ENCODE measurements at regions not wholly inside any gene's neighbourhood (a gene's known extent, or its start where the extent isn't known, plus 50 kb on each side); places are given as distances from the start of the nearest gene placed in this dataset.
A peak's percentile ranks its signal among the peaks of the same experiment; 100 is the strongest.

DNA sequence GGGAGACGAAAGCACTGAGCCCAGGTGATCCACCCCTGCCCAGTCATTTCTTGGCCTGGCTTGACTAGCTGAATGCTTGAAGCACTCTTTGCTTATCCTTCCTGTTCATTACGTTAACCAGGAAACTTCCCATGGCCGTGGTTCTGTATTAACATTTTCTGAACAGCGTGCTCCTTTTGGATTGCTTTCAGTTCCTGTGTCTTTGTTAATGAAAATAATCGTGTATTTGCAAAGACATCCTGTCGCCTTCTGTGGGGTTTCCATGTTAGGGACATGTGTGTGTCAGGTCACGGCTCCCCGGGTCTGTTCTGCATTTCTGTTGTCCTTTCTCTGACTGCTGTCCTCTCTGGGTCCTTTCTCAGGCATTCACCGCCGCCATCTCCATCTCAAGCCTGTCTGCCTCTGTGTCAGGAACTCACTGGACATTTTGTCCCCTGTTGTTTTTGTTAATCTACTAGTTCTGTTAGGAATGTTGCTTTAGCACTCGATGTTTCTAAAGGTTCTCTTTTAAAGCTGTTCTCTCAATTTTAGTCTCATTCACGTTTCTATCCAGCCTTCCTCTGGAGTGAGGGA lies 434.1 kb upstream of the HS6ST1 start:
- no peak for DNase-seq (ENCODE audit: low read depth)

GRCh38 chr2:128753321-128753720 lies 434.7 kb upstream of the HS6ST1 start:
- no peak for DNase-seq (ENCODE audit: low read depth)

DNA sequence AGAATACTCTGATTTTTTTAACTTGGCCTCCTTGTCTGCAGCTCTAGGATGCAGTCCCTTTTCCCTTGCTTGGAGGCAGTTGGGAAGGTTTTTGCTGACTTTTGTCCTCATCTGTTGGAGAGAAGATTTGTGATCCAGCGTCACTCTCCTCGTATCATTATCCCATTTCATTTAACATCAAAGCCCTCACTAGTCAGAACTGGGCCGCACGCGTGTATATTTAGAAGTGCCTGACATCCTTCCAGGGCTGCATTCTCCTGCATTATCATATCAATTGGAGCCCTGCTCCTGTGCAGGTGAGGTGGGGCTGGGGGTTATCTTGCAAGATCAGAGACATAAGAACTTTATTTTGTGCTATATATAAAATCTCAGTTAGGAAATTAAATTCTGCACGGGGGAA lies 435.1 kb upstream of the HS6ST1 start:
- no peak for DNase-seq (ENCODE audit: low read depth)

DNA sequence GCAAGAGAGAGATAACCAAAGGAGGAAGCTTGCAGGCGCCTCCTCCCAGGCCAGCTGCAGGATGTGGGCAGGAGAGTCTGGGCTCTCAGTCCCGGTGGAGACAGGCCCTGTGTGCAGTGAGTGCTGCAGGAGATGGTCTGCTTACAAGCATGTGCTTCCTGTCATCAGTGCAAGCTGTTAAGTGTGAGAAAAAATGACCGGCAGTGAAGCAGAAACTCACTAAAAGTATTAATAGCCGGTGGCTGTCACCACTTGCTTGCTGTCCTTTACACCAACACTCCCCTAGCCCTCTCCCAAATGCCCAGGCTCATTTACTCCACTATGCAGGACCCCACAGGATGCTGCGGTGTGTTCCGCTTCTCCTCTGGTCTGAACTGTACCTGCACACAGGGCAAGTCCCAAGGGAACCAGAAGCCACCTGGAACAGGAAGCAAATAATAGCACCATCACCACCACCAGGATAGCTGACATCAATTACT lies 435.6 kb upstream of the HS6ST1 start:
- peak; percentile 11 for DNase-seq (ENCODE audit: low read depth)

GRCh38 chr2:128755695-128756364 lies 437.2 kb upstream of the HS6ST1 start:
- DNase-seq (ENCODE audit: low read depth), result no peak

- DNase-seq (ENCODE audit: low read depth), result no peak
Observed at GRCh38 chr2:128756365-128756717, 437.7 kb upstream of the HS6ST1 start.

DNA sequence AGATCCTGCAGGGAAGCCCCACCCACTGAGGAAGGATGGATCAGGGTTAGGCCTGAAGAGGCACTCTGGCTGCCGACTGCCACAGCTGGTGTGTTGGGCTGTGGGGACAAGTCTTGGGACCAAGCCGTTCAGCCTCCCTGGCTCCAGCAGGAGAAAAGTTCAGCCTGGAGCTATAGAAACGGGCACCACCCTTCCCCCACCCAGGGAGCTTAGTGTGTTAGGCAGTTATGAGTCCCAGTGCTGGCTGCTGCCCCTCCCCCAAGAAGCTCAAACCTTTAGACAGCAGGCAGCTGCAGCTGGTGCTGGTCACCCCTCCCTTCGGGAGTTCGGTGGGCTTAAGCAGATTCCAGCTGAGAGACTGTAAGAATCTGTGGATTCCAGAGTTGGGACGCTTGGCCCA lies 447.1 kb upstream of the HS6ST1 start:
- no peak for DNase-seq (ENCODE audit: low read depth)

DNA sequence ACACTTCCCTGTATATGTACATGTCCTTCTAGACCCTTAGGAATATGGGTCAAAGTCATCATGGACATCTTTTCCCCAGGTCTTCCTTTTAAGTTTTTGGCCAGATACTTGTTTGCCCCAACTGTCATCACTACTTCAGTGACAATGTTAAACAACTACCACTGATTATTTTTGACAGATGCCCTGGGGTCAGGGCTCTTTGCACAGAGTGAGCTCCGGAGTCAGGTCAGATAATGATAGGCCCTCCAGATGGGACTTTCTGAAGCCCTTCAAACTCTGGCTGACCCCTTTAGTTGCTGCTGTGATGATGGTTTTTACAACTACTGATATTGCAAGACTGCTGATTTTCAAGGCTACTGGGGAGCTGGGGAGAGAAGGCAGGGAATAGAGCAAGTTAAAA lies 449.4 kb upstream of the HS6ST1 start:
- no peak for DNase-seq (ENCODE audit: low read depth)

- DNase-seq (ENCODE audit: low read depth), result no peak
Observed at GRCh38 chr2:128769457-128770142, 450.9 kb upstream of the HS6ST1 start.

DNA sequence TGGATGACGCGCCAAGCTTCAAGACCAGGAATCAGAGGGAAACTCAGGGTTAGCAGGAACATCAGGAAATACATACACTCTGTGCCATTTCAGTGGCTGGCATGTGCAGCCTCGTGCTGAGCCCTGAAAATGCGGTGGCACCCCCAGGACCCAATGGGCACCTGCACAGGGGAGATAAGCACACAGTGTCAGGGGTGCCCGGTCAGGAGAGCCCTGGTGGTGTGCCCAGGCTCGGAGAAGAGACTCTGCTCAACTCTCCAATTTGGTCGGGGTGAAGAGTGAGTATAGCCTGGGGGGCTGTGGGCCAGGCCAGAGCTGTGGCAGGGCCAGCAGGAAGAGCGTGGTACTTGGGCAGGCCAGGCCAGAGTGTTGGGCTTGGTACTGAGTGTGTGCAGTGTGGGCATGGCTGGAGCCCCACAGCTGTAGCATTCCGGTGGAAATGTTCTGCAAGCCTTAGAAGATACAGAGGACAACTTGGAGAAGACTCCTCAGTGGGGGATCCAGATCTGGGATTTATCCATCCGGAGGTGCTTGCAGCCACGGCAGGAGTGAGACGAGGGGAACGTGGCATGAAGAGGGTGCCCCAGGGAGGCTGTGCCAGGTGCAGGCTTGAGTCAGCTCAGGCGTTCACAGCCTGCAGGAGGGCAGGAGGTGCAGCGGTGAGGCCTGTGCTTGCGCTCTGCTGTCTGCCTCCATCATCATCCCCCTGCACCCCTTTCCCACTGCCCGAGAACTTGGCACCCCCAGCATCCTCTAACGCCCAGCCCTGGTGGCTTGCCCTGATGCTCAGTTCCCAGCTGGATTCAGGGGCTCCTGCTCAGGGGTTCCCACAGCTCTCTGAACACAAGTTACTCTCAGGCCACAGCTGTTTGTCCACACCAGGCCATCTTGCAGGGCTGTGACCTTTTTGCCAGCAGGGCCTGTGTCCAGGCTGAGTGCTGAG lies 451.7 kb upstream of the HS6ST1 start:
- no peak for DNase-seq (ENCODE audit: low read depth)

GRCh38 chr2:128771401-128771800 lies 452.7 kb upstream of the HS6ST1 start:
- DNase-seq (ENCODE audit: low read depth), result no peak

GRCh38 chr2:128772671-128773070 lies 454.0 kb upstream of the HS6ST1 start:
- no peak for DNase-seq (ENCODE audit: low read depth)

DNA sequence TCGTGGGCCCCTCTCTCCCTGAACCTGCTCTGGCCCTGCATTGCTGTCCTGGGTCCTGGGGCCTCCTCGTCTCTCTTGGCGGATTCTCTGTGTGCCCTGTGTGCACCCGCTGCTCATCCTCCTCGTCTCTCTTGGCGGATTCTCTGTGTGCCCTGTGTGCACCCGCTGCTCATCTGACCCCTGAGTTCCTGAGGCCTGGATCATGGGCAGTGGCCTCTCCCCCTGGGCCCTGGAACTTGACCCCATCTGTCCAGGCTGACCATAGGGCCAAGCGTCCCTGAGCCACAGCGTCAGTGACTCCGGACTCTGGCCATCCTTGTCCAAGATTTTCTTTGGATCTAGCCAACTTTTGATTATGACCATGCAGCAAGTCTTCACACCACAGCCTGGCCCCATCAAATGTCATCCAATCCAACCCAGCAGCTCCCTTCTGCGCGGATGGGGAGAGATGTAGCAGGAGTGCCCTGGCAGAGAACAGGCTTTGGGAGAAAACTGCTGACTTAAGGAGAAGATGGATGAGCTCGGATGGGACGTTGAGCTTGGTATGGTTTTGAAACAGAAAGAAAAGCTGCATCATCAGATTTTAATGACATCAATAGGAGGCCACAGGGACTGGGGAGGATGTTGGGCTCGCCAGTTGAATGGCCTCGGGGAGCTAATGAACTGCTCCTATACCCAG lies 455.1 kb upstream of the HS6ST1 start:
- DNase-seq (ENCODE audit: low read depth), result no peak

GRCh38 chr2:128774320-128775216 lies 455.9 kb upstream of the HS6ST1 start:
- no peak for DNase-seq (ENCODE audit: low read depth)

- no peak for DNase-seq (ENCODE audit: low read depth)
Observed at GRCh38 chr2:128775217-128775913, 456.7 kb upstream of the HS6ST1 start.

GRCh38 chr2:128775914-128776285 lies 457.2 kb upstream of the HS6ST1 start:
- DNase-seq (ENCODE audit: low read depth), result no peak

GRCh38 chr2:128776461-128777195 lies 458.0 kb upstream of the HS6ST1 start:
- DNase-seq (ENCODE audit: low read depth), result no peak

- no peak for DNase-seq (ENCODE audit: low read depth)
Observed at GRCh38 chr2:128777196-128778035, 458.7 kb upstream of the HS6ST1 start.

DNA sequence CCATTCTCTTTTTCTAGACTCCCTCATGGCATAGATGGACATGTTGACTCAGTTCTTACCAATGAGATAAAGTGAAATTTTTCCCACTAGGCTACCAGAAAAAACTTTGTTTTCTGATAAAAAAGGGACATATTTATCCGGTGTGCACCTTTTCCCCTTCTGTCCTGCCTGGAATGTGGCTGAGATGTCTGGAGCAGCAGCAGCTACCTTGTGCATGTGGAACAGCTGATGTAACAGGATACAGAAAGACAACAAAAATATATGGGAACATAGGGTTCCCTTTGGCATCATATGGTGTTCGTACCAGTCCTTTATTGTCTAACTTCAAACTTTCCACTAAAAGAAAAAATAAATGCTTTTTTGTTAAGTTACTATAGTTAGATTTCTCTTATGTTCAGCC lies 460.2 kb upstream of the HS6ST1 start:
- DNase-seq (ENCODE audit: low read depth), result no peak
